ENCODE measurements at regions not wholly inside any gene's neighbourhood (a gene's known extent, or its start where the extent isn't known, plus 50 kb on each side); places are given as distances from the start of the nearest gene placed in this dataset.

DNA sequence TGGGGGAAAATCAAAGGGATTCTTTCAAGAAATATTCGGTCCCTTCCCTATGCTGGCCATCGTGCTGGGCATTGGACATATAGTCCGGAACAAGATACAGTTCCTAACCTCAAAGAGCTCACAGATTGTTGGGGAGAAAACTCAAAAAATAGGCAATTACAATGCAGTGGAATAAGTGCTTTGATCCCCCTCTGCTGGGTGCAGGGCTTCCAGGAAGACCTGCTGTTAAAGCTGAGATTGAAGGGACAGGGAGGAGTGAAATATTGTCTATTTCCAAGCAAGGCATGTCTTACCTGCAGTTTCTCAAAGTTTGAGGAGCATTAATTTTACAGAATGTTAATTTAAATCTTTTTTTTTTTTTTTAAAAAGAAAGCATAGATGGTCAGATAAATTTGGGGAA is 75.1 kb upstream of the SESN3 start (continued):
- TF ChIP-seq TSHZ2 (CRISPR knock-in tag; IDR thresholded peaks at IDR 0.05) (no peak), GLIS3 (CRISPR knock-in tag; IDR thresholded peaks at IDR 0.05) (no peak), ZNF565 (CRISPR knock-in tag; conservative IDR thresholded peaks at IDR 0.05; ENCODE audit: low read depth) (no peak), ZNF8 (CRISPR knock-in tag; IDR thresholded peaks at IDR 0.05) (no peak), ZC3H10 (CRISPR knock-in tag; IDR thresholded peaks at IDR 0.05) (no peak)
- TF ChIP-seq, protein P1, sequence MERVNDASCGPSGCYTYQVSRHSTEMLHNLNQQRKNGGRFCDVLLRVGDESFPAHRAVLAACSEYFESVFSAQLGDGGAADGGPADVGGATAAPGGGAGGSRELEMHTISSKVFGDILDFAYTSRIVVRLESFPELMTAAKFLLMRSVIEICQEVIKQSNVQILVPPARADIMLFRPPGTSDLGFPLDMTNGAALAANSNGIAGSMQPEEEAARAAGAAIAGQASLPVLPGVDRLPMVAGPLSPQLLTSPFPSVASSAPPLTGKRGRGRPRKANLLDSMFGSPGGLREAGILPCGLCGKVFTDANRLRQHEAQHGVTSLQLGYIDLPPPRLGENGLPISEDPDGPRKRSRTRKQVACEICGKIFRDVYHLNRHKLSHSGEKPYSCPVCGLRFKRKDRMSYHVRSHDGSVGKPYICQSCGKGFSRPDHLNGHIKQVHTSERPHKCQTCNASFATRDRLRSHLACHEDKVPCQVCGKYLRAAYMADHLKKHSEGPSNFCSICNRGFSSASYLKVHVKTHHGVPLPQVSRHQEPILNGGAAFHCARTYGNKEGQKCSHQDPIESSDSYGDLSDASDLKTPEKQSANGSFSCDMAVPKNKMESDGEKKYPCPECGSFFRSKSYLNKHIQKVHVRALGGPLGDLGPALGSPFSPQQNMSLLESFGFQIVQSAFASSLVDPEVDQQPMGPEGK (CRISPR knock-in tag; IDR thresholded peaks at IDR 0.05; ENCODE audit: borderline replicate concordance): no peak

- no peak for ATAC-seq
- no peak for TF ChIP-seq GLIS3 (CRISPR knock-in tag; IDR thresholded peaks at IDR 0.05)
- no peak for TF ChIP-seq PPARA (CRISPR knock-in tag; IDR thresholded peaks at IDR 0.05; ENCODE audit: borderline replicate concordance)
- TF ChIP-seq ISL1 (CRISPR knock-in tag; IDR thresholded peaks at IDR 0.05): no peak
Observed at GRCh38 chr11:95305705-95306104, 74.7 kb upstream of the SESN3 start.

DNA sequence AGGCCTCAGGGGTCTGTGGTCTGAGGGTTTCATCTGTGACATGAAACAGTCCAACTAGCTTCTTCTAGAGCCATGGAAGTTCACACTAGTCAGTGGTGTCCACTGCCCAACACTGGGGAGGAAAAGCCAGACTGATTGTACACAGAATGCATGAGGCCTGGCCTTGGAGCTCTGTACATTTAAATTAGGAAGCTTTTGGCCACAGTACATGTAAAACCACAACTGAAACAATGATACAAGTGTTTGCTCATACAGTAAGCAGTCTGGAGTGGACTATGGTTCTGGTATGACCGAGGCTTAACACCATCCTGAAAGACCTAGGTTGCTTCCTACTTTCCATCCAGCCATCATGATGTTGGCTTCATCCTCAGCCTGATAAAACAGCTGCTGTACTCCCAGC is 73.8 kb upstream of the SESN3 start:
- TF ChIP-seq CSRNP3 (CRISPR knock-in tag; IDR thresholded peaks at IDR 0.05): no peak
- ATAC-seq: no peak

- no peak for ATAC-seq
- TF ChIP-seq, protein P2, sequence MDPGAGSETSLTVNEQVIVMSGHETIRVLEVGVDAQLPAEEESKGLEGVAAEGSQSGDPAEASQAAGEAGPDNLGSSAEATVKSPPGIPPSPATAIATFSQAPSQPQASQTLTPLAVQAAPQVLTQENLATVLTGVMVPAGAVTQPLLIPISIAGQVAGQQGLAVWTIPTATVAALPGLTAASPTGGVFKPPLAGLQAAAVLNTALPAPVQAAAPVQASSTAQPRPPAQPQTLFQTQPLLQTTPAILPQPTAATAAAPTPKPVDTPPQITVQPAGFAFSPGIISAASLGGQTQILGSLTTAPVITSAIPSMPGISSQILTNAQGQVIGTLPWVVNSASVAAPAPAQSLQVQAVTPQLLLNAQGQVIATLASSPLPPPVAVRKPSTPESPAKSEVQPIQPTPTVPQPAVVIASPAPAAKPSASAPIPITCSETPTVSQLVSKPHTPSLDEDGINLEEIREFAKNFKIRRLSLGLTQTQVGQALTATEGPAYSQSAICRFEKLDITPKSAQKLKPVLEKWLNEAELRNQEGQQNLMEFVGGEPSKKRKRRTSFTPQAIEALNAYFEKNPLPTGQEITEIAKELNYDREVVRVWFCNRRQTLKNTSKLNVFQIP (CRISPR knock-in tag; IDR thresholded peaks at IDR 0.05; ENCODE audit: borderline replicate concordance, low read depth): no peak
- TF ChIP-seq ZNF70 (CRISPR knock-in tag; IDR thresholded peaks at IDR 0.05): no peak
- TF ChIP-seq RARB (CRISPR knock-in tag; IDR thresholded peaks at IDR 0.05): no peak
Observed at GRCh38 chr11:95302211-95302610, 71.2 kb upstream of the SESN3 start.

- peak; percentile 83 for TF ChIP-seq ISL1 (CRISPR knock-in tag; IDR thresholded peaks at IDR 0.05)
- TF ChIP-seq, protein P3, sequence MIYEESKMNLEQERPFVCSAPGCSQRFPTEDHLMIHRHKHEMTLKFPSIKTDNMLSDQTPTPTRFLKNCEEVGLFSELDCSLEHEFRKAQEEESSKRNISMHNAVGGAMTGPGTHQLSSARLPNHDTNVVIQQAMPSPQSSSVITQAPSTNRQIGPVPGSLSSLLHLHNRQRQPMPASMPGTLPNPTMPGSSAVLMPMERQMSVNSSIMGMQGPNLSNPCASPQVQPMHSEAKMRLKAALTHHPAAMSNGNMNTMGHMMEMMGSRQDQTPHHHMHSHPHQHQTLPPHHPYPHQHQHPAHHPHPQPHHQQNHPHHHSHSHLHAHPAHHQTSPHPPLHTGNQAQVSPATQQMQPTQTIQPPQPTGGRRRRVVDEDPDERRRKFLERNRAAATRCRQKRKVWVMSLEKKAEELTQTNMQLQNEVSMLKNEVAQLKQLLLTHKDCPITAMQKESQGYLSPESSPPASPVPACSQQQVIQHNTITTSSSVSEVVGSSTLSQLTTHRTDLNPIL (CRISPR knock-in tag; IDR thresholded peaks at IDR 0.05; ENCODE audit: low read depth): no peak
- peak; percentile 49 for ATAC-seq
Observed at GRCh38 chr11:95301474-95301873, 70.5 kb upstream of the SESN3 start.

DNA sequence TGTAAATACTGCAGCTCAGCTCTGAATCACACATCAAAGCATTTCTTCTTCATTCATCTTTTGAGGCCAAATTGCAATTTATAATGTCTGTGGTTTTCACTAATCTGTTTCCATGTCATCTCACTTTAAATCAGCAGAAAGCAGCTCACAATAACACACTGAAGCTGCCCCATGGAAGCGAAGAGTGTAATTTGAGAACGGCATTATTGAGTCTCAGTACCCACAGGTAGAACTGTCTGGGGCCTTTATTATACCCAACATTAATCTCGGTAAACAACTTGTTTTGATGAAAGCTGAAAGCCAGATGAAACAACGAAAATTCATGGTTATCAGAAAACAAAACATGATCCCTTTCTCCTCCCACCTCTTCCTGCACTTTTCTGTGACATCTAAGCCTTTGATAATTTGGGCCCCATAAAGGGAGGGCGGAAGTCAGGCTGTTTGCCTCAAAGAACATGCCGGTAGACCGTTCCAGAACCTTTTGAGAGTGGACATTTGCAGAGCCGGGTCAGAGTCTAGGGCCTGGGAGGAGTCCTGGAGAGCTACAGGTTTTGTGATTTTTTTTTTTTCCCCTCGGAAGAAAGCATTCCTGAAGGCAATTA is 68.2 kb upstream of the SESN3 start:
- TF ChIP-seq ZNF70 (CRISPR knock-in tag; IDR thresholded peaks at IDR 0.05) (no peak), ISL1 (CRISPR knock-in tag; IDR thresholded peaks at IDR 0.05) (peak; percentile 41)
- ATAC-seq: peak; percentile 52

Data from SK-N-SH treated with all-trans-retinoic acid at 6 μM for 48 hours (cell line).